NCI-H1417 (cell line): ENCODE measurements at regions not wholly inside any gene's neighbourhood (a gene's known extent, or its start where the extent isn't known, plus 50 kb on each side); places are given as distances from the start of the nearest gene placed in this dataset.
A peak's percentile ranks its signal among the peaks of the same experiment; 100 is the strongest.
"Not testable (repeated sequence)": the region's sequence is repeated elsewhere in the genome, so short reads cannot be mapped to it uniquely, and the experiment has no call there.

Source experiments
- DNase-seq, 3 experiments: peaks; one replicate each; lab custom pipeline; 2025; lab: John Stamatoyannopoulos, UW

- DNase-seq: not testable (repeated sequence)
These were observed 74.4 kb upstream of the RTN4 start for GRCh38 chr2:55124682-55125081.

GRCh38 chr2:55123851-55124269 lies 73.6 kb upstream of the RTN4 start:
- DNase-seq: no peak

- DNase-seq: peak; percentile 15 to 25 (median 16)
These were observed 70.5 kb upstream of the RTN4 start for GRCh38 chr2:55120634-55121359.

- peak; percentile 16 to 63 (median 25) for DNase-seq
These were observed 69.6 kb upstream of the RTN4 start for GRCh38 chr2:55119711-55120487.

- no peak for DNase-seq
These were observed 68.4 kb upstream of the RTN4 start for GRCh38 chr2:55118643-55119083.

GRCh38 chr2:55116966-55117365 lies 66.7 kb upstream of the RTN4 start:
- no peak for DNase-seq

- DNase-seq: no peak
These were observed 66.3 kb upstream of the RTN4 start for GRCh38 chr2:55116598-55116964.

- DNase-seq: no peak
These were observed 65.7 kb upstream of the RTN4 start for GRCh38 chr2:55115761-55116597.

GRCh38 chr2:55114597-55114996 lies 64.3 kb upstream of the RTN4 start:
- DNase-seq: no peak

GRCh38 chr2:55114082-55114481 lies 63.8 kb upstream of the RTN4 start:
- DNase-seq: no peak

GRCh38 chr2:55112229-55113031 lies 62.2 kb upstream of the RTN4 start:
- DNase-seq: peak in 2 of 3 experiments; percentile 44 to 81

- peak; percentile 57 to 99 (median 85) for DNase-seq
These were observed 61.4 kb upstream of the RTN4 start for GRCh38 chr2:55111570-55112228.

- no peak for DNase-seq
These were observed 60.9 kb upstream of the RTN4 start for GRCh38 chr2:55111230-55111569.

GRCh38 chr2:55109219-55109891 lies 59.1 kb upstream of the RTN4 start:
- DNase-seq: peak in 2 of 3 experiments; percentile 62 to 88

GRCh38 chr2:55108456-55109160 lies 58.4 kb upstream of the RTN4 start:
- DNase-seq: peak in 1 of 3 experiments; percentile 50

GRCh38 chr2:55107436-55107835 lies 57.2 kb upstream of the RTN4 start:
- no peak for DNase-seq

GRCh38 chr2:55106148-55106547 lies 55.9 kb upstream of the RTN4 start:
- no peak for DNase-seq

- DNase-seq: no peak
These were observed 55.2 kb upstream of the RTN4 start for GRCh38 chr2:55105456-55105855.

GRCh38 chr2:55103046-55103445 lies 52.8 kb upstream of the RTN4 start:
- DNase-seq: no peak
